Endothelial cell of umbilical vein (primary cell): ENCODE measurements at regions not wholly inside any gene's neighbourhood (a gene's known extent, or its start where the extent isn't known, plus 50 kb on each side); places are given as distances from the start of the nearest gene placed in this dataset.

Experiments
- BruUV-seq: library from RNA; stranded (reverse); fragments of 400-500 nt; replicated peaks from 2 replicates; lab custom pipeline; 2021; lab: Mats Ljungman, UMichigan
- CTCF ChIA-PET: fragments of 300-600, 350-600 bp; sonication (Branson Sonifier 250); formaldehyde crosslinking; loops from one replicate; lab custom pipeline; 2021; ENCODE audit warnings: antibody characterized with exemption, inconsistent platforms; lab: Charles Lee
- POLR2A ChIA-PET: fragments of 300-600, 350-600 bp; sonication (Branson Sonifier 250); formaldehyde crosslinking; loops from one replicate; lab custom pipeline; 2021; ENCODE audit warnings: antibody characterized with exemption, inconsistent platforms; lab: Charles Lee
- DNase-seq: peaks from one replicate; pipeline ENCODE4 v3.0.0-alpha.2; 2011; ENCODE audit warnings: low read depth, low spot score
- FAIRE-seq: peaks from 2 replicates; lab custom pipeline; 2011; peaks lifted over from hg19 to GRCh38; lab: Jason Lieb, UNC
- H2AFZ ChIP-seq: 2 replicates; pipeline ENCODE4 v1.6.0; 2012; ENCODE audit warnings: low read depth, low read length, control low read depth, inconsistent platforms
- H3K27ac ChIP-seq: 2 replicates; pipeline ENCODE4 v1.5.1; 2011; ENCODE audit warnings: low read depth, mild to moderate bottlenecking, control low read depth, low read length, moderate library complexity; ENCODE audit not compliant: insufficient read depth
- H3K27me3 ChIP-seq, 2 experiments: 2 replicates each; pipeline versions ENCODE4 v1.6.0 to v1.6.1; 2011; ENCODE audit warnings: low read length in 2 of 2, mixed read lengths in 1 of 2; ENCODE audit not compliant: control insufficient read depth in 2 of 2, insufficient read depth in 2 of 2
- H3K36me3 ChIP-seq, 2 experiments: 2 replicates in 1 of 2; 3 replicates in 1 of 2; pipeline ENCODE4 v1.5.1; 2011; ENCODE audit warnings: low read length in 2 of 2, mild to moderate bottlenecking in 1 of 2, moderate library complexity in 1 of 2; ENCODE audit not compliant: control insufficient read depth in 2 of 2, insufficient read depth in 2 of 2; ENCODE audit errors: extremely low read depth in 1 of 2
- H3K4me1 ChIP-seq: 3 replicates; pipeline ENCODE4 v1.5.1; 2011; ENCODE audit warnings: mild to moderate bottlenecking, low read length; ENCODE audit not compliant: control insufficient read depth, insufficient read depth; ENCODE audit errors: extremely low read depth
- H3K4me2 ChIP-seq: 2 replicates; pipeline ENCODE4 v1.6.1; 2011; ENCODE audit warnings: low read length, control low read depth, mixed read lengths; ENCODE audit not compliant: insufficient read depth
- H3K4me3 ChIP-seq, 3 experiments: fragments of 200-600 bp in 1 of 3; sonication (generic), shearing (Covaris generic) in 1 of 3; replicated peaks in 1 of 3; 2 replicates each; pipeline ENCODE4 v1.5.1; 2011 to 2016; ENCODE audit warnings: control low read depth in 3 of 3, low read length in 3 of 3, mild to moderate bottlenecking in 2 of 3, inconsistent platforms in 1 of 3, low read depth in 1 of 3, moderate library complexity in 1 of 3; ENCODE audit not compliant: insufficient read depth in 1 of 3
- H3K79me2 ChIP-seq: 2 replicates; pipeline ENCODE4 v1.6.0; 2012; ENCODE audit warnings: low read length, inconsistent platforms; ENCODE audit not compliant: control insufficient read depth, insufficient read depth
- H3K9ac ChIP-seq: replicated peaks from 2 replicates; pipeline ENCODE3; 2011; ENCODE audit warnings: low read length, control low read depth; ENCODE audit not compliant: insufficient read depth; ENCODE audit errors: extremely low read depth
- H3K9me1 ChIP-seq: replicated peaks from 3 replicates; pipeline ENCODE4 v1.6.0; 2011; ENCODE audit warnings: mild to moderate bottlenecking, low read length; ENCODE audit not compliant: control insufficient read depth, insufficient read depth; ENCODE audit errors: extremely low read depth
- H3K9me3 ChIP-seq: replicated peaks from 2 replicates; pipeline ENCODE4 v1.5.1; 2012; ENCODE audit warnings: low read length, inconsistent platforms; ENCODE audit not compliant: control insufficient read depth, insufficient read depth
- H4K20me1 ChIP-seq: replicated peaks from 2 replicates; pipeline ENCODE3; 2011; ENCODE audit warnings: mild to moderate bottlenecking, low read length; ENCODE audit not compliant: control insufficient read depth, insufficient read depth; ENCODE audit errors: extremely low read depth
- EZH2 ChIP-seq: IDR thresholded peaks from 2 replicates; pipeline ENCODE4 v1.6.1; 2012; ENCODE audit warnings: borderline replicate concordance, low read depth, mild to moderate bottlenecking, moderate library complexity, low read length, inconsistent platforms; ENCODE audit not compliant: severe bottlenecking
- FOS ChIP-seq: IDR thresholded peaks from 2 replicates; pipeline ENCODE4 v1.6.1; 2011; ENCODE audit warnings: mild to moderate bottlenecking, low read length, moderate library complexity, borderline replicate concordance; ENCODE audit not compliant: insufficient read depth
- GATA2 ChIP-seq: IDR thresholded peaks from 2 replicates; pipeline ENCODE4 v1.7.0; 2011; ENCODE audit warnings: low read depth, mild to moderate bottlenecking, moderate library complexity, mixed read lengths, low read length; ENCODE audit not compliant: insufficient read length, insufficient read depth
- JUN ChIP-seq: IDR thresholded peaks from 2 replicates; pipeline ENCODE4 v1.6.1; 2011; ENCODE audit warnings: borderline replicate concordance, low read depth; ENCODE audit not compliant: insufficient read length, insufficient read depth
- MYC ChIP-seq: IDR thresholded peaks from one replicate; pipeline ENCODE4 v1.6.1; 2011; ENCODE audit warnings: mild to moderate bottlenecking, low read depth, low read length
- POLR2A ChIP-seq: IDR thresholded peaks from 2 replicates; pipeline ENCODE4 v1.6.1; 2012; ENCODE audit warnings: low read depth, mild to moderate bottlenecking, control low read depth, low read length
- POLR2AphosphoS5 ChIP-seq: IDR thresholded peaks from 2 replicates; pipeline ENCODE4 v1.6.1; 2012; ENCODE audit warnings: low read depth, mild to moderate bottlenecking, control low read depth, low read length, moderate library complexity; ENCODE audit not compliant: insufficient read depth
- dilution Hi-C: fragments of 300-500 bp; cut with MboI; formaldehyde crosslinking; loops from one replicate; pipeline ENCODE4 v1.15.0; 2019; ENCODE audit warnings: low sequenced_read_pairs; ENCODE audit not compliant: extremely low pct_ligation_motif_present
- intact Hi-C: fragments of 100-400 bp; cut with micrococcal nuclease; formaldehyde crosslinking; loops from one replicate; pipeline ENCODE4 v1.10.0; 2022
- TF ChIP-seq, protein P1 (sequence below): IDR thresholded peaks from 2 replicates; pipeline ENCODE4 v1.6.1; 2011; ENCODE audit not compliant: insufficient read depth, insufficient read length
- TF ChIP-seq, protein P2 (sequence below), 2 donors: IDR thresholded peaks; 1 replicate in 1 of 2; 2 replicates in 1 of 2; pipeline ENCODE4 v1.5.1; 2011; ENCODE audit warnings: low read length in 2 of 2, mild to moderate bottlenecking in 2 of 2, moderate library complexity in 2 of 2, control low read depth in 1 of 2, inconsistent platforms in 1 of 2, low read depth in 1 of 2; ENCODE audit not compliant: insufficient read depth in 1 of 2; ENCODE audit errors: extremely low read depth in 1 of 2

DNA sequence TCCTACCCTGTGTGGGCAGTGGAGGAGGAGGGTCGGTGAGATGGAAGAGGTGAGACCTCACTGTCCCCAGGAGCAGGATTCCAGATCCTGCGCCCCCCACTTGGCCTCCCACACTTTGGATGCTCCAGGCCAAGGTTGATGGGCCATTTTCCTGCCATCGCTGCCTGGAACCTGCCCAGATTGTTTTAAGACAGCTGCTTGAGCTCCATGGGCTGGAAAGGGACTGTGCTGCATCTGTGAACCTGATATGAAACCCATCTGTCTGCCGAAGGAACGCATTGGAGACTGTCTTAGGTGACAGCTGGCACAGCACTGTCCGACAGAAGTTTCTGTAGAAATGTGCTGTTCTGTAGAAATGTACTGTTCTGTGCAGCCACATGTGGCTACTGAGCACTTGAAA is 72.7 kb upstream of the SLC25A48 start:
- POLR2A ChIA-PET = no interaction called here
- intact Hi-C loops = no loop called here

DNA sequence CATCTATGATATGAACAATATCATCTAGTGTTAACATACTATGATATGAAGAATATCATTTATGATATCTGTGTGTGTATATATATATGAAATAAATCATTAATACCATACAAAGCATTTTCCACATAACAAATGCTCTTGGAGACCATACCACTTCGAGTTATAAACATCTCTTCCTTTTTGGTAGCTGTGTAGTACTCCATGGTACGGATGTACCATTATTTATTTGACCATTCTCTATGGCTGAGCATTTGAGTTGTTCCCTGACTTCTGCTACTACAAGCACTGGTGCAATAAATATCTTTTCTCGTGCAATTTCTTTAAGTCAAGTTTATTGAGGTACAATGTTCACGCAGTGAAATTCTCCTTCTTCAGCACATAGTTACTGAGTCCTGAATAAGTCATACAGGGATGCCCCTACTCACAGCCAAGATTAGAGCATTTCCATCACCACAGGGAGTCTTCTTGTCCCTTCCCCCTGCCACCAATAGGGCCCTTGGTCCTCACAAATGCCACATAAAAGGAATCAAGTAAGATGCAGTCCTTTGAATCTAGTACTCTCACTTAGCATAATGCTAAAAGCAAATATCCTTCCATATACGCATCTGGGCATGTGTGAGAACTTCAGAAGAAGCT is 75.2 kb upstream of the SLC25A48 start:
- intact Hi-C loops = no loop called here
- H3K27ac ChIP-seq = no peak overlapping the region
- POLR2A ChIA-PET = no interaction called here
- H3K4me1 ChIP-seq = no peaks in the 10 kb centered on the region
- dilution Hi-C loops = no loop called here
- FAIRE-seq (no peak), DNase-seq (no peak)
- H4K20me1 ChIP-seq = no peaks in the 10 kb centered on the region
- no peaks in the 10 kb centered on the region for H3K36me3 ChIP-seq
- H3K4me2 ChIP-seq = no peak overlapping the region
- H3K9ac ChIP-seq = no peak overlapping the region
- no peaks in the 10 kb centered on the region for H3K9me3 ChIP-seq
- H3K27me3 ChIP-seq = no peaks in the 10 kb centered on the region
- BruUV-seq = no TSS peak
- H3K4me3 ChIP-seq = no peak overlapping the region
- TF ChIP-seq, protein P1, sequence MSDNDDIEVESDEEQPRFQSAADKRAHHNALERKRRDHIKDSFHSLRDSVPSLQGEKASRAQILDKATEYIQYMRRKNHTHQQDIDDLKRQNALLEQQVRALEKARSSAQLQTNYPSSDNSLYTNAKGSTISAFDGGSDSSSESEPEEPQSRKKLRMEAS = no peak
- TF ChIP-seq FOS (no peak), POLR2A (no peak), POLR2AphosphoS5 (no peak), EZH2 (no peak), GATA2 (no peak), JUN (no peak), MYC (no peak)
- TF ChIP-seq, protein P2, sequence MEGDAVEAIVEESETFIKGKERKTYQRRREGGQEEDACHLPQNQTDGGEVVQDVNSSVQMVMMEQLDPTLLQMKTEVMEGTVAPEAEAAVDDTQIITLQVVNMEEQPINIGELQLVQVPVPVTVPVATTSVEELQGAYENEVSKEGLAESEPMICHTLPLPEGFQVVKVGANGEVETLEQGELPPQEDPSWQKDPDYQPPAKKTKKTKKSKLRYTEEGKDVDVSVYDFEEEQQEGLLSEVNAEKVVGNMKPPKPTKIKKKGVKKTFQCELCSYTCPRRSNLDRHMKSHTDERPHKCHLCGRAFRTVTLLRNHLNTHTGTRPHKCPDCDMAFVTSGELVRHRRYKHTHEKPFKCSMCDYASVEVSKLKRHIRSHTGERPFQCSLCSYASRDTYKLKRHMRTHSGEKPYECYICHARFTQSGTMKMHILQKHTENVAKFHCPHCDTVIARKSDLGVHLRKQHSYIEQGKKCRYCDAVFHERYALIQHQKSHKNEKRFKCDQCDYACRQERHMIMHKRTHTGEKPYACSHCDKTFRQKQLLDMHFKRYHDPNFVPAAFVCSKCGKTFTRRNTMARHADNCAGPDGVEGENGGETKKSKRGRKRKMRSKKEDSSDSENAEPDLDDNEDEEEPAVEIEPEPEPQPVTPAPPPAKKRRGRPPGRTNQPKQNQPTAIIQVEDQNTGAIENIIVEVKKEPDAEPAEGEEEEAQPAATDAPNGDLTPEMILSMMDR (IDR thresholded peaks at IDR 0.05; ENCODE audit: extremely low read depth in 1 of 2, insufficient read depth in 1 of 2, low read depth in 1 of 2, low read length in 2 of 2) = no peak
- no peaks in the 10 kb centered on the region for H3K9me1 ChIP-seq
- H3K79me2 ChIP-seq = no peaks in the 10 kb centered on the region
- H2AFZ ChIP-seq = no peak overlapping the region
- CTCF ChIA-PET = no interaction called here

More for the DNA sequence above, 72.7 kb upstream of the SLC25A48 start:
- H3K4me3 ChIP-seq = no peak overlapping the region
- H3K9ac ChIP-seq = no peak overlapping the region
- CTCF ChIA-PET = no interaction called here
- no peak for TF ChIP-seq EZH2
- no peak for TF ChIP-seq JUN
- TF ChIP-seq FOS = no peak
- TF ChIP-seq GATA2 = no peak
- TF ChIP-seq POLR2AphosphoS5 = no peak
- H3K9me1 ChIP-seq = no peaks in the 10 kb centered on the region
- H3K4me1 ChIP-seq = no peaks in the 10 kb centered on the region
- no peak overlapping the region for H3K27ac ChIP-seq
- BruUV-seq = no TSS peak
- DNase-seq (no peak), FAIRE-seq (no peak)
- dilution Hi-C loops = no loop called here
- no peak overlapping the region for H2AFZ ChIP-seq
- no peaks in the 10 kb centered on the region for H3K79me2 ChIP-seq
- H4K20me1 ChIP-seq = no peaks in the 10 kb centered on the region
- no peak overlapping the region for H3K4me2 ChIP-seq
- H3K9me3 ChIP-seq = no peaks in the 10 kb centered on the region
- no peaks in the 10 kb centered on the region for H3K27me3 ChIP-seq
- H3K36me3 ChIP-seq = no peaks in the 10 kb centered on the region
